GM23338 (cell line): ENCODE measurements at regions not wholly inside any gene's neighbourhood (a gene's known extent, or its start where the extent isn't known, plus 50 kb on each side); places are given as distances from the start of the nearest gene placed in this dataset.

Experiments
- CREB1 ChIP-seq: fragments of 250-450 bp; sonication (Bioruptor Pico); IDR thresholded peaks from 2 replicates; pipeline ENCODE4 v1.5.0; 2020; ENCODE audit warnings: low read depth, mild to moderate bottlenecking, moderate library complexity
- CTCF ChIP-seq, 2 experiments: fragments of 200-600 bp in 1 of 2; sonication (generic) in 1 of 2; conservative IDR thresholded peaks; 2 replicates each; pipeline versions ENCODE4 v1.5.1 to v1.6.1; 2016 to 2017; ENCODE audit warnings: antibody characterized with exemption in 2 of 2, low read depth in 2 of 2, mild to moderate bottlenecking in 2 of 2, moderate library complexity in 1 of 2
- ETS1 ChIP-seq: IDR thresholded peaks from 2 replicates; pipeline ENCODE4 v1.6.1; 2016; ENCODE audit warnings: antibody characterized with exemption
- EZH2 ChIP-seq: fragments of 200-600 bp; sonication (generic); IDR thresholded peaks from one replicate; pipeline ENCODE4 v1.8.0; 2017; ENCODE audit warnings: antibody characterized with exemption, mild to moderate bottlenecking, low read depth; ENCODE audit not compliant: unreplicated experiment
- JUNB ChIP-seq: IDR thresholded peaks from one replicate; pipeline ENCODE4 v1.6.1; 2016; ENCODE audit warnings: antibody characterized with exemption; ENCODE audit not compliant: unreplicated experiment
- POLR2AphosphoS5 ChIP-seq: IDR thresholded peaks from 2 replicates; pipeline ENCODE4 v1.6.1; 2016; ENCODE audit warnings: antibody characterized with exemption, low read depth
- REST ChIP-seq: IDR thresholded peaks from one replicate; pipeline ENCODE4 v1.6.1; 2018; ENCODE audit warnings: antibody characterized with exemption; ENCODE audit not compliant: unreplicated experiment

DNA sequence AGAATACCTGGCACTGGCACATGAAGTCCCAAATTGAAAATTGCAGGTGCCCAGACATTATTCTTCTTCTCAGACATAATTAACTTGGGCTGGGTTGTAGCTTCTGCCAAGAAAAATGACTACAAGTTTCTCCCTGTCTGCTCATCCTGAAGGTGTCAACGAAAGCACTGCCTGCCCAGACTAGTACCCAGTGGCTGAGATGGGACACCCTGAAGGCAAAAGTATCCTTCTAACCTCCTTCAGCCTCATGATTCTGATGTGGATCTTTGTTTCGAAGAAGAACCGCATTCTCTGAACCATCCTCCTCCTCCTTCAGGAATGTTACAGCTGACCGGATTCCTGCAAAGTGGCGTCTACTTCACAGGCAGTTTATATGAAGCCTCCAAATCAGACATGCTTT, 161.1 kb upstream of the FST start:
- TF ChIP-seq REST: no peak
- TF ChIP-seq CTCF (conservative IDR thresholded peaks at IDR 0.05; ENCODE audit: low read depth in 2 of 2): no peak
- no peak for TF ChIP-seq CREB1 (CRISPR knock-in tag)
- TF ChIP-seq POLR2AphosphoS5: no peak
- TF ChIP-seq EZH2: no peak
- TF ChIP-seq JUNB: no peak
- TF ChIP-seq ETS1: no peak
